Upper lobe of left lung (tissue), 4 donors: ENCODE measurements at regions not wholly inside any gene's neighbourhood (a gene's known extent, or its start where the extent isn't known, plus 50 kb on each side); places are given as distances from the start of the nearest gene placed in this dataset.

Experiments used
- CTCF ChIP-seq, 6 experiments: fragments of 450-650 bp in 4 of 6; fragments of 200-600 bp in 2 of 6; sonication (generic) in 2 of 6; IDR thresholded peaks; one replicate each; pipeline ENCODE4 v1.5.1; 2016 to 2019; ENCODE audit warnings: antibody characterized with exemption in 6 of 6
- EP300 ChIP-seq, 4 donors: sonication (generic); formaldehyde crosslinking; IDR thresholded peaks; one replicate each; pipeline ENCODE4 v1.5.1; 2017; ENCODE audit warnings: antibody characterized with exemption in 4 of 4, control low read depth in 2 of 4
- POLR2A ChIP-seq, 4 donors: fragments of 450-650 bp; IDR thresholded peaks; one replicate each; pipeline ENCODE4 v1.5.1; 2016 to 2017; ENCODE audit warnings: antibody characterized with exemption in 4 of 4, mild to moderate bottlenecking in 2 of 4
- POLR2AphosphoS5 ChIP-seq, 2 donors: sonication (generic); formaldehyde crosslinking; IDR thresholded peaks; one replicate each; pipeline ENCODE4 v1.5.1; 2017; ENCODE audit warnings: antibody characterized with exemption in 2 of 2

GRCh38 chr13:107387525-107387924 is 819.6 kb upstream of the ARGLU1 start:
- TF ChIP-seq CTCF (IDR thresholded peaks at IDR 0.05) (no peak), EP300 (IDR thresholded peaks at IDR 0.05) (no peak), POLR2AphosphoS5 (IDR thresholded peaks at IDR 0.05) (no peak), POLR2A (IDR thresholded peaks at IDR 0.05) (no peak)
